ENCODE measurements at regions not wholly inside any gene's neighbourhood (a gene's known extent, or its start where the extent isn't known, plus 50 kb on each side); places are given as distances from the start of the nearest gene placed in this dataset.

GRCh38 chr13:111847964-111848363 lies 219.0 kb upstream of the SOX1 start:
- Histone ChIP-seq H2BK15ac (ENCODE audit: low read length) (no peak overlapping the region), H3K4me2 (ENCODE audit: insufficient read depth in 1 of 2, low read depth in 2 of 2, low read length in 2 of 2) (no peak overlapping the region), H4K8ac (ENCODE audit: extremely low read depth, insufficient read depth, low read length) (no peak overlapping the region), H3K27me3 (replicated peaks in 1 of 4; ENCODE audit: control insufficient read depth in 3 of 4, extremely low read depth in 1 of 4, insufficient read depth in 3 of 4, low read length in 3 of 4) (no peaks in the 10 kb centered on the region), H2AFZ (ENCODE audit: low read length) (no peak overlapping the region), H3K4me1 (replicated peaks in 1 of 4; ENCODE audit: control insufficient read depth in 3 of 4, insufficient read depth in 4 of 4, low read length in 3 of 4) (peaks cover 4 to 28% (median 11%) of the 10 kb centered on the region in 4 experiments), H4K91ac (replicated peaks; ENCODE audit: insufficient read length, low read length) (no peak overlapping the region), H3K23ac (ENCODE audit: insufficient read length) (no peak overlapping the region), H3K14ac (ENCODE audit: insufficient read length) (no peak overlapping the region), H3K18ac (ENCODE audit: extremely low read depth, low read length) (no peak overlapping the region), H3K36me3 (ENCODE audit: control insufficient read depth in 2 of 4, insufficient read depth in 4 of 4, low read length in 3 of 4) (no peaks in the 10 kb centered on the region), H3K27ac (ENCODE audit: low read depth, low read length) (no peak overlapping the region), H2BK20ac (ENCODE audit: low read length) (peak overlapping the region; percentile 49; the same call in 1 of the 2 replicates), H3K23me2 (ENCODE audit: low read depth, low read length) (no peaks in the 10 kb centered on the region), H3K9ac (replicated peaks in 1 of 4; ENCODE audit: extremely low read depth in 1 of 4, low read depth in 3 of 4, low read length in 3 of 4) (no peak overlapping the region), H3K79me1 (ENCODE audit: low read depth, low read length) (no peaks in the 10 kb centered on the region), H2BK120ac (replicated peaks; ENCODE audit: low read depth, low read length) (peak overlapping the region; percentile 38), H2AK5ac (ENCODE audit: low read depth, low read length) (no peak overlapping the region), H3K56ac (replicated peaks; ENCODE audit: insufficient read length, low read depth, low read length) (no peak overlapping the region), H3K4me3 (ENCODE audit: extremely low read depth in 1 of 4, insufficient read depth in 2 of 4, low read depth in 3 of 4, low read length in 4 of 4) (no peak overlapping the region), H2BK12ac (ENCODE audit: low read depth, low read length) (peak overlapping the region; percentile 28; the same call in 1 of the 2 replicates), H4K20me1 (replicated peaks in 1 of 2; ENCODE audit: control insufficient read depth in 1 of 2, insufficient read depth in 2 of 2, low read length in 2 of 2) (no peaks in the 10 kb centered on the region), H2BK5ac (ENCODE audit: low read depth, low read length) (no peak overlapping the region), H3K79me2 (ENCODE audit: control insufficient read depth in 1 of 2, insufficient read depth in 2 of 2, low read length in 2 of 2) (no peaks in the 10 kb centered on the region), H4K5ac (ENCODE audit: insufficient read length, low read depth, low read length) (no peak overlapping the region), H3K4ac (replicated peaks; ENCODE audit: insufficient read length, low read depth, low read length) (no peak overlapping the region), H3K9me3 (ENCODE audit: insufficient read depth in 2 of 2, low read depth in 1 of 2, low read length in 1 of 2) (peaks cover 5% of the 10 kb centered on the region in 2 experiments; a peak in 1 of 4 replicates)
- DNase-seq (ENCODE audit: low read depth in 1 of 2, low spot score in 2 of 2) (no peak), FAIRE-seq (no peak)
- ChIA-PET CTCF (ENCODE audit: partially characterized antibody) (no interaction called here), POLR2A (ENCODE audit: partially characterized antibody) (no interaction called here)
- 86% methylated on average over 3 of the region's 3 CpGs; no CpG with 5 or more reads in 1 of the 2 experiments for whole genome bisulfite sequencing, 2 experiments (ENCODE audit: extremely low coverage in 1 of 2, insufficient coverage in 1 of 2, insufficient read length in 1 of 2, insufficient replicate concordance in 2 of 2, low coverage in 1 of 2, low lambda C conversion rate in 2 of 2, missing lambda C conversion rate in 1 of 2)
- TF ChIP-seq CEBPB (IDR thresholded peaks at IDR 0.05; ENCODE audit: low read depth, low read length) (no peak), SP2 (IDR thresholded peaks at IDR 0.05; ENCODE audit: low read length) (no peak), GABPA (IDR thresholded peaks at IDR 0.05; ENCODE audit: borderline replicate concordance, insufficient read depth, low read length) (no peak), ASH2L (IDR thresholded peaks at IDR 0.05; ENCODE audit: low read length) (no peak), RFX5 (IDR thresholded peaks at IDR 0.05; ENCODE audit: borderline replicate concordance, low read depth, low read length) (no peak), POU5F1 (IDR thresholded peaks at IDR 0.05; ENCODE audit: low read depth, low read length) (no peak), USF2 (IDR thresholded peaks at IDR 0.05; ENCODE audit: low read length) (no peak), TEAD4 (IDR thresholded peaks at IDR 0.05; ENCODE audit: low read depth, low read length) (no peak), GTF2F1 (IDR thresholded peaks at IDR 0.05; ENCODE audit: borderline replicate concordance, low read depth, low read length) (no peak), KDM1A (IDR thresholded peaks at IDR 0.05; ENCODE audit: borderline replicate concordance, low read length) (no peak), CBX5 (IDR thresholded peaks at IDR 0.05; ENCODE audit: low read depth, low read length) (no peak), TBP (IDR thresholded peaks at IDR 0.05; ENCODE audit: low read depth, low read length) (no peak), YY1 (IDR thresholded peaks at IDR 0.05; ENCODE audit: low read depth, low read length) (no peak), BRCA1 (IDR thresholded peaks at IDR 0.05; ENCODE audit: low read depth, low read length) (no peak), MAX (IDR thresholded peaks at IDR 0.05) (no peak)
